H1 (cell line): ENCODE measurements at regions not wholly inside any gene's neighbourhood (a gene's known extent, or its start where the extent isn't known, plus 50 kb on each side); places are given as distances from the start of the nearest gene placed in this dataset.

Source experiments
- CTCF ChIP-seq, 3 experiments: IDR thresholded peaks; 1 replicate in 2 of 3; 2 replicates in 1 of 3; pipeline versions ENCODE4 v1.5.1 to v1.6.1; 2011; ENCODE audit warnings: low read length in 3 of 3, mild to moderate bottlenecking in 3 of 3, inconsistent platforms in 2 of 3, low read depth in 1 of 3, moderate library complexity in 1 of 3; ENCODE audit not compliant: insufficient read depth in 1 of 3; ENCODE audit errors: control extremely low read depth in 1 of 3
- EP300 ChIP-seq, 2 experiments: IDR thresholded peaks; 1 replicate in 1 of 2; 2 replicates in 1 of 2; pipeline ENCODE4 v1.6.1; 2011 to 2012; ENCODE audit warnings: low read depth in 2 of 2, low read length in 2 of 2, mild to moderate bottlenecking in 2 of 2, borderline replicate concordance in 1 of 2, inconsistent platforms in 1 of 2, moderate library complexity in 1 of 2
- EZH2 ChIP-seq: fragments of 200-600 bp; sonication (generic); IDR thresholded peaks from 2 replicates; pipeline ENCODE4 v1.7.1; 2012; ENCODE audit warnings: low read depth, mild to moderate bottlenecking, moderate library complexity, low read length, inconsistent platforms; ENCODE audit not compliant: severe bottlenecking
- HDAC2 ChIP-seq, 2 experiments: fragments of 300-600 bp in 1 of 2; sonication (generic) in 1 of 2; IDR thresholded peaks; 2 replicates each; pipeline ENCODE4 v1.6.1; 2011 to 2012; ENCODE audit warnings: low read depth in 2 of 2, low read length in 2 of 2, mild to moderate bottlenecking in 2 of 2, moderate library complexity in 2 of 2, borderline replicate concordance in 1 of 2, inconsistent platforms in 1 of 2
- SIN3A ChIP-seq, 2 experiments: IDR thresholded peaks in 1 of 2; conservative IDR thresholded peaks in 1 of 2; 2 replicates each; pipeline ENCODE4 v1.6.1; 2011 to 2012; ENCODE audit warnings: low read length in 2 of 2, improper control_type of control experiment in 1 of 2, low read depth in 1 of 2, mild to moderate bottlenecking in 1 of 2
- ZNF274 ChIP-seq: IDR thresholded peaks from 2 replicates; pipeline ENCODE4 v1.7.0; 2012; ENCODE audit warnings: low read length, borderline replicate concordance; ENCODE audit errors: extremely low read depth
- TF ChIP-seq, protein P1 (sequence below): IDR thresholded peaks from 2 replicates; pipeline ENCODE4 v1.6.1; 2011; ENCODE audit warnings: low read length, improper control_type of control experiment

DNA sequence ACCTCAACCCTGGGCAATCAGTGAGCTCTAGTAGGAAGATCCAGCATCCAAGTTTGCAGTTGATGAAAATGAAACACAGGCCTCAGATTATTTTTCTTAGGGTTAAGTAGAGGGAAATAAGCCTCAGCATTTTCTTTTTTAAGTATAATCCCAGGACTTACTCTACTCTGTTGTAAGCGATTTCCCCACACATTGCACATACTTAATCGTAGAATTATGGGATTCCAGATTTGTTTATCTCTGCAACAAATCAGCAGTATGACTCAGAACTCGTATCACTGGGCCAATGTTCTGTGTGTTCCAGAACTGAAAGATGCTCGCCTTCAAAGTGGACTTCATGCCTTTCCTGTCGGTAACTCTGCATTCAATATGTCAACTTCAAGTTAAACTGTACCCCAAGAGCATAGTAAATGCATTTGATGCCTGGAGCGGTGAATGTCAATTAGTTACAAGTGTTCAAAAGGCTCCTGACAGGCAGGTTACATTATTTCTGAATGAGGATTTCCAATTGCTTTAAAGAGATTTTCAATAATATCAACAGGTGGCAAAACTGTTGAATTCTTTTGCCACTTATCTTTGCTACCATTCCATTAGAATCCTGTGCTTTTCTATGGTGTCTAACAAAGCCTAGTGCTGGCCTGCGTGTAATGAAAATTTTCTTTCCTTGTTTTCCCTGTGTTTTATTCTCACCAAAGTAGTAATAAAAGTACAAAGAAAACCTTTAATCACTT, 323.8 kb upstream of the SYT1 start:
- TF ChIP-seq EZH2 (no peak), CTCF (IDR thresholded peaks at IDR 0.05; ENCODE audit: control extremely low read depth in 1 of 3, insufficient read depth in 1 of 3, low read depth in 1 of 3, low read length in 3 of 3) (no peak), SIN3A (conservative IDR thresholded peaks at IDR 0.05 in 1 of 2, IDR thresholded peaks at IDR 0.05 in 1 of 2; ENCODE audit: low read depth in 1 of 2, low read length in 2 of 2) (no peak), ZNF274 (no peak), HDAC2 (IDR thresholded peaks at IDR 0.05; ENCODE audit: borderline replicate concordance in 1 of 2, low read depth in 2 of 2, low read length in 2 of 2) (no peak), EP300 (IDR thresholded peaks at IDR 0.05; ENCODE audit: borderline replicate concordance in 1 of 2, low read depth in 2 of 2, low read length in 2 of 2) (no peak)
- TF ChIP-seq, protein P1, sequence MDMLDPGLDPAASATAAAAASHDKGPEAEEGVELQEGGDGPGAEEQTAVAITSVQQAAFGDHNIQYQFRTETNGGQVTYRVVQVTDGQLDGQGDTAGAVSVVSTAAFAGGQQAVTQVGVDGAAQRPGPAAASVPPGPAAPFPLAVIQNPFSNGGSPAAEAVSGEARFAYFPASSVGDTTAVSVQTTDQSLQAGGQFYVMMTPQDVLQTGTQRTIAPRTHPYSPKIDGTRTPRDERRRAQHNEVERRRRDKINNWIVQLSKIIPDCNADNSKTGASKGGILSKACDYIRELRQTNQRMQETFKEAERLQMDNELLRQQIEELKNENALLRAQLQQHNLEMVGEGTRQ: no peak
